GM12865 (cell line): ENCODE measurements at regions not wholly inside any gene's neighbourhood (a gene's known extent, or its start where the extent isn't known, plus 50 kb on each side); places are given as distances from the start of the nearest gene placed in this dataset.

Experiments used
- DNase-seq: peaks from one replicate; pipeline ENCODE4 v3.0.0; 2010; ENCODE audit warnings: low read depth
- H3K4me3 ChIP-seq: 2 replicates; pipeline ENCODE4 v1.5.1; 2011; ENCODE audit warnings: mild to moderate bottlenecking, low read depth, low read length, control low read depth
- CTCF ChIP-seq: IDR thresholded peaks from 2 replicates; pipeline ENCODE4 v1.5.1; 2011; ENCODE audit warnings: low read length, control low read depth, low read depth, inconsistent platforms; ENCODE audit not compliant: insufficient read depth; ENCODE audit errors: missing control alignments

GRCh38 chr22:27062910-27063309 lies 405.5 kb downstream of the MIAT start:
- no peak for TF ChIP-seq CTCF
- DNase-seq, result no peak
- H3K4me3 ChIP-seq, result no peak overlapping the region

- H3K4me3 ChIP-seq, result no peak overlapping the region
- no peak for TF ChIP-seq CTCF
Measured at GRCh38 chr22:27063406-27063805, 406.0 kb downstream of the MIAT start.

GRCh38 chr22:27063841-27064240 lies 406.5 kb downstream of the MIAT start:
- no peak for TF ChIP-seq CTCF
- no peak for DNase-seq
- no peak overlapping the region for H3K4me3 ChIP-seq

More at GRCh38 chr22:27063406-27063805, 406.0 kb downstream of the MIAT start:
- no peak for DNase-seq

- no peak overlapping the region for H3K4me3 ChIP-seq
- no peak for TF ChIP-seq CTCF
- no peak for DNase-seq
Measured at GRCh38 chr22:27064386-27064785, 407.0 kb downstream of the MIAT start.

GRCh38 chr22:27065279-27065678 lies 407.9 kb downstream of the MIAT start:
- H3K4me3 ChIP-seq, result no peak overlapping the region
- DNase-seq, result no peak
- no peak for TF ChIP-seq CTCF

GRCh38 chr22:27066856-27067255 lies 409.5 kb downstream of the MIAT start:
- no peak overlapping the region for H3K4me3 ChIP-seq
- DNase-seq, result no peak
- no peak for TF ChIP-seq CTCF

GRCh38 chr22:27068121-27068520 lies 410.7 kb downstream of the MIAT start:
- TF ChIP-seq CTCF, result no peak
- H3K4me3 ChIP-seq, result no peak overlapping the region
- peak; percentile 1 for DNase-seq
